Colonic mucosa (tissue), 4 donors: ENCODE measurements at regions not wholly inside any gene's neighbourhood (a gene's known extent, or its start where the extent isn't known, plus 50 kb on each side); places are given as distances from the start of the nearest gene placed in this dataset.

ENCODE experiments used
- DNase-seq: peaks from one replicate; pipeline ENCODE4 v3.0.0-alpha.2; 2020
- H3K27ac ChIP-seq: fragments of 200-600 bp; one replicate; pipeline ENCODE4 v1.8.0; 2021
- H3K27me3 ChIP-seq: fragments of 200-600 bp; one replicate; pipeline ENCODE4 v1.8.0; 2021
- H3K36me3 ChIP-seq: fragments of 200-600 bp; one replicate; pipeline ENCODE4 v1.8.0; 2021
- H3K4me1 ChIP-seq: fragments of 200-600 bp; one replicate; pipeline ENCODE4 v1.8.0; 2021; ENCODE audit warnings: mild to moderate bottlenecking
- H3K4me3 ChIP-seq: fragments of 200-600 bp; one replicate; pipeline ENCODE4 v1.8.0; 2021
- H3K9ac ChIP-seq, 2 donors: one replicate each; pipeline ENCODE4 v1.7.0; 2013; ENCODE audit warnings: control low read depth in 2 of 2, low read depth in 2 of 2, low read length in 2 of 2
- H3K9me3 ChIP-seq: fragments of 200-600 bp; one replicate; pipeline ENCODE4 v1.8.0; 2021
- CTCF ChIP-seq: fragments of 200-600 bp; IDR thresholded peaks from one replicate; pipeline ENCODE4 v1.8.0; 2022; ENCODE audit warnings: antibody characterized with exemption, mild to moderate bottlenecking
- intact Hi-C: fragments of 100-400 bp; cut with DNase I; formaldehyde crosslinking; loops from one replicate; pipeline ENCODE4 v1.14.1; 2022
- donor health status: healthy.
- donor health status: DM: no; HTN: no; CAD: no.
- donor health status: DM: no; HTN: no; CAD: no.

GRCh38 chr10:59580026-59580863 lies 129.4 kb downstream of the SLC16A9 start:
- no peak overlapping the region for H3K9ac ChIP-seq
- no peak for DNase-seq
- no peak overlapping the region for H3K4me3 ChIP-seq
- no peaks in the 10 kb centered on the region for H3K27me3 ChIP-seq
- TF ChIP-seq CTCF = peak; percentile 29
- H3K36me3 ChIP-seq = no peaks in the 10 kb centered on the region
- intact Hi-C loops = loop anchor here (2.0 kb wide), 1 partner anchor 341 kb away; no protein-coding TSS in a partner anchor
- no peaks in the 10 kb centered on the region for H3K4me1 ChIP-seq
- H3K27ac ChIP-seq = no peak overlapping the region
- H3K9me3 ChIP-seq = no peaks in the 10 kb centered on the region

- no peaks in the 10 kb centered on the region for H3K27me3 ChIP-seq
- intact Hi-C loops = no loop called here
- no peaks in the 10 kb centered on the region for H3K9me3 ChIP-seq
- no peak for TF ChIP-seq CTCF
- DNase-seq = no peak
- no peaks in the 10 kb centered on the region for H3K36me3 ChIP-seq
- no peak overlapping the region for H3K27ac ChIP-seq
- no peak overlapping the region for H3K4me3 ChIP-seq
- no peak overlapping the region for H3K9ac ChIP-seq
- H3K4me1 ChIP-seq = no peaks in the 10 kb centered on the region
Measured at GRCh38 chr10:59578741-59579140, 130.9 kb downstream of the SLC16A9 start.

GRCh38 chr10:59577984-59578383 lies 131.7 kb downstream of the SLC16A9 start:
- no peaks in the 10 kb centered on the region for H3K4me1 ChIP-seq
- H3K9me3 ChIP-seq = no peaks in the 10 kb centered on the region
- no peak overlapping the region for H3K9ac ChIP-seq
- H3K4me3 ChIP-seq = no peak overlapping the region
- TF ChIP-seq CTCF = no peak
- no peaks in the 10 kb centered on the region for H3K36me3 ChIP-seq
- no peak for DNase-seq
- no peak overlapping the region for H3K27ac ChIP-seq
- no peaks in the 10 kb centered on the region for H3K27me3 ChIP-seq
- intact Hi-C loops = no loop called here

DNA sequence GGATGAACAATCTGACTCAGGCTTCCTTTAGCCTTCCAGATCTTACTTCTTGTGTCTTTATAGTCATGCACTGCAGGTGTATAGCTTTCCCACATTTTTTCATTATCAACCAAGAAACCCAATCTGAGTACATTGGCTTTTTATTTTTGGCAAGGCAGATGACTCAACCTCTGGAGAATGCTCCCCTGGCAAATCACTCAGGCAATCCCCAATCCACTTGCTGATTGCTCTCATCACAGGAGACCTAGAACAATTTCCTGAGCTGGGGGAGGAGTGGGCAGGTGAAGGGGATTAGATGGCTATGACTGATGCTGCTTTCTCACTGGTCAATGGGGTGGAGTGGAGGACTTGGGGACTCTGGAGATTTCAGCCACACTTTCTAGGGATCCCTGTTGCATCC lies 134.4 kb downstream of the SLC16A9 start:
- intact Hi-C loops = no loop called here
- H3K4me3 ChIP-seq = no peak overlapping the region

DNA sequence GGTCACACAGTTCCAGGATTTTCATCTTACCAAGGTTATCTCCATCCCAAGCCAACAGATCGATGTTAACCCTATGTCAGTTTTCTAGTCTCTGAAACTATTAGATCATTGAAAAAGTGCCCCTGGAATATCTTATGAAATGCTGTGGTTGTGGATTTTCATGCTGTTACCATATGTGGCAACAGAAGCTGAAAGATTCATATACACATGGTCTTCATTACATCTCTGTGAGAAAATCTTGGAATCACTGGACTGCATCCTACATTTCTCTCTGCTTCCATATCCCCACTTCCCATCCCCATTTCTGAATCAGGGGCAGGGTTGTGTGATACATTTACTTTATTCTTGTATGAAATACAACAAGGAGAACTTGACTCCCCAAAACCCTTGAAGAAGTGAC lies 146.1 kb downstream of the SLC16A9 start:
- no peaks in the 10 kb centered on the region for H3K36me3 ChIP-seq
- no peak overlapping the region for H3K9ac ChIP-seq
- intact Hi-C loops = no loop called here
- no peak for DNase-seq
- H3K9me3 ChIP-seq = no peaks in the 10 kb centered on the region
- TF ChIP-seq CTCF = no peak
- H3K27me3 ChIP-seq = no peaks in the 10 kb centered on the region
- H3K4me1 ChIP-seq = no peaks in the 10 kb centered on the region
- H3K4me3 ChIP-seq = no peak overlapping the region
- no peak overlapping the region for H3K27ac ChIP-seq

More for the DNA sequence above, 134.4 kb downstream of the SLC16A9 start:
- Histone ChIP-seq H3K27ac (no peak overlapping the region), H3K9ac (no peak overlapping the region), H3K4me1 (no peaks in the 10 kb centered on the region), H3K9me3 (no peaks in the 10 kb centered on the region), H3K36me3 (no peaks in the 10 kb centered on the region), H3K27me3 (no peaks in the 10 kb centered on the region)
- no peak for DNase-seq
- no peak for TF ChIP-seq CTCF
